Loucy (cell line): ENCODE measurements at regions not wholly inside any gene's neighbourhood (a gene's known extent, or its start where the extent isn't known, plus 50 kb on each side); places are given as distances from the start of the nearest gene placed in this dataset.

Source experiments
- CTCF ChIP-seq: fragments of 200-600 bp; sonication (generic); conservative IDR thresholded peaks from 2 replicates; pipeline ENCODE4 v1.5.1; 2014; ENCODE audit warnings: mild to moderate bottlenecking, antibody characterized with exemption, low read length
- EZH2phosphoT487 ChIP-seq: fragments of 200-600 bp; IDR thresholded peaks from 2 replicates; pipeline ENCODE4 v1.6.1; 2018; ENCODE audit warnings: antibody characterized with exemption, mild to moderate bottlenecking, moderate library complexity, borderline replicate concordance

GRCh38 chr15:53458736-53459135, 300.7 kb downstream of the WDR72 start:
- TF ChIP-seq CTCF = no peak
- no peak for TF ChIP-seq EZH2phosphoT487
